Mesothelial cell of epicardium (in vitro differentiated cells): ENCODE measurements at regions not wholly inside any gene's neighbourhood (a gene's known extent, or its start where the extent isn't known, plus 50 kb on each side); places are given as distances from the start of the nearest gene placed in this dataset. TPM values are rescaled to one million over a fixed set of nuclear protein-coding genes. Genes with fewer than 3 reads are reported as not detected.
"Not testable (repeated sequence)": the region's sequence is repeated elsewhere in the genome, so short reads cannot be mapped to it uniquely, and the experiment has no call there.

Experiments
- DNase-seq, 2 experiments: peaks; one replicate each; pipeline ENCODE4 v3.0.0; 2021; ENCODE audit warnings: low spot score in 2 of 2; ENCODE audit not compliant: unreplicated experiment in 2 of 2
- H3K27ac Mint-ChIP-seq: 2 replicates; pipeline ENCODE4 v1.8.0; 2021; ENCODE audit warnings: mixed read lengths
- H3K27me3 Mint-ChIP-seq: 2 replicates; pipeline ENCODE4 v1.8.0; 2021; ENCODE audit warnings: low read depth, mixed read lengths
- H3K36me3 Mint-ChIP-seq: 2 replicates; pipeline ENCODE4 v1.8.0; 2021; ENCODE audit warnings: mixed read lengths
- H3K4me1 Mint-ChIP-seq: 2 replicates; pipeline ENCODE4 v1.8.0; 2021; ENCODE audit warnings: mixed read lengths
- H3K4me3 Mint-ChIP-seq: 2 replicates; pipeline ENCODE4 v1.8.0; 2021; ENCODE audit warnings: mild to moderate bottlenecking, moderate library complexity, mixed read lengths
- H3K9me3 Mint-ChIP-seq: 2 replicates; pipeline ENCODE4 v1.8.0; 2021; ENCODE audit warnings: mixed read lengths
- microRNA-seq: library from miRNA; unstranded; fragments of <30 nt; microRNA quantifications from one replicate; pipeline ENCODE4 v1.2.0, GENCODE V29; 2021; ENCODE audit warnings: inconsistent platforms, mixed read lengths
- TF ChIP-seq, protein P1 (sequence below): fragments of 200-600 bp; sonication (generic); IDR thresholded peaks from one replicate; pipeline ENCODE4 v1.5.0; 2021; ENCODE audit warnings: antibody characterized with exemption; ENCODE audit not compliant: unreplicated experiment

GRCh38 chr17:64718816-64719215, 56.7 kb upstream of the SMURF2 start:
- H3K4me1 Mint-ChIP-seq, DNase-seq, H3K4me3 Mint-ChIP-seq, H3K27me3 Mint-ChIP-seq, H3K36me3 Mint-ChIP-seq, H3K9me3 Mint-ChIP-seq, H3K27ac Mint-ChIP-seq: not testable (repeated sequence)

GRCh38 chr17:64718058-64718457, 56.0 kb upstream of the SMURF2 start:
- Mint-ChIP-seq H3K27ac (no peak overlapping the region), H3K4me1 (peaks cover 4% of the 10 kb centered on the region)
- TF ChIP-seq, protein P1, sequence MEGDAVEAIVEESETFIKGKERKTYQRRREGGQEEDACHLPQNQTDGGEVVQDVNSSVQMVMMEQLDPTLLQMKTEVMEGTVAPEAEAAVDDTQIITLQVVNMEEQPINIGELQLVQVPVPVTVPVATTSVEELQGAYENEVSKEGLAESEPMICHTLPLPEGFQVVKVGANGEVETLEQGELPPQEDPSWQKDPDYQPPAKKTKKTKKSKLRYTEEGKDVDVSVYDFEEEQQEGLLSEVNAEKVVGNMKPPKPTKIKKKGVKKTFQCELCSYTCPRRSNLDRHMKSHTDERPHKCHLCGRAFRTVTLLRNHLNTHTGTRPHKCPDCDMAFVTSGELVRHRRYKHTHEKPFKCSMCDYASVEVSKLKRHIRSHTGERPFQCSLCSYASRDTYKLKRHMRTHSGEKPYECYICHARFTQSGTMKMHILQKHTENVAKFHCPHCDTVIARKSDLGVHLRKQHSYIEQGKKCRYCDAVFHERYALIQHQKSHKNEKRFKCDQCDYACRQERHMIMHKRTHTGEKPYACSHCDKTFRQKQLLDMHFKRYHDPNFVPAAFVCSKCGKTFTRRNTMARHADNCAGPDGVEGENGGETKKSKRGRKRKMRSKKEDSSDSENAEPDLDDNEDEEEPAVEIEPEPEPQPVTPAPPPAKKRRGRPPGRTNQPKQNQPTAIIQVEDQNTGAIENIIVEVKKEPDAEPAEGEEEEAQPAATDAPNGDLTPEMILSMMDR: no peak

DNA sequence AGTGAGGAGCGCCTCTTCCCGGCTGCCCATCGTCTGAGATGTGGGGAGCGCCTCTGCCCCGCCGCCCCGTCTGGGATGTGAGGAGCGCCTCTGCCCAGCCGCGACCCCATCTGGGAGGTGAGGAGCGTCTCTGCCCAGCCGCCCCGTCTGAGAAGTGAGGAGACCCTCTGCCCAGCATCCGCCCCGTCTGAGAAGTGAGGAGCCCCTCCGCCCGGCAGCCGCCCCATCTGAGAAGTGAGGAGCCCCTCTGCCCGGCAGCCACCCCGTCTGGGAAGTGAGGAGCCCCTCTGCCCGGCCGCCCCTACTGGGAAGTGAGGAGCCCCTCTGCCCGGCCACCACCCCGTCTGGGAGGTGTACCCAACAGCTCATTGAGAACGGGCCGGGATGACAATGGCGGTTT, 54.4 kb upstream of the SMURF2 start:
- H3K4me3 Mint-ChIP-seq, H3K9me3 Mint-ChIP-seq, H3K4me1 Mint-ChIP-seq, DNase-seq, H3K27ac Mint-ChIP-seq, H3K27me3 Mint-ChIP-seq, H3K36me3 Mint-ChIP-seq: not testable (repeated sequence)

More at GRCh38 chr17:64718058-64718457, 56.0 kb upstream of the SMURF2 start:
- DNase-seq: no peak
- Mint-ChIP-seq H3K27me3 (no peaks in the 10 kb centered on the region), H3K4me3 (no peak overlapping the region), H3K36me3 (no peaks in the 10 kb centered on the region), H3K9me3 (no peaks in the 10 kb centered on the region)

DNA sequence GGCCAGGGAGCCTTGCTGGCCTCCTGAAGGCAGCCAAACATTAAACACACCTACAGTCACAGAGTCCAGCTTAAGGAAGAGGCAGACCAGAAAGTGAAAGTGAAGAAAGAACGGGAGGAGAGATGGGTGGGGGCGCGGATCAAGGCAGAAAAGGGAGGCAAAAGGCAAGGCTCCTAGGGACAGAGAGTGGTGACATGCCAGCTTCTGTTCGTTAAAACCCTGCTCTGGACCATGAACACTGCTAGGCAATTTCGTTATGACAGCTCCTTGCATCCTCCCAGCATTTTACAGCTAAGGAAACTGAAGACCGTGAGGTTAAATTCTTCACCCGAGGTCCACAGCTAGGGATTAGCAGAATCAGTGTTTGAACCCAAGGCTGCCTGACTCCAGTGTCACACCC, 51.7 kb upstream of the SMURF2 start:
- not testable (repeated sequence) for H3K27ac Mint-ChIP-seq, DNase-seq, H3K27me3 Mint-ChIP-seq, H3K9me3 Mint-ChIP-seq, H3K36me3 Mint-ChIP-seq, H3K4me3 Mint-ChIP-seq
- peaks cover 16% of the 10 kb centered on the region for H3K4me1 Mint-ChIP-seq

DNA sequence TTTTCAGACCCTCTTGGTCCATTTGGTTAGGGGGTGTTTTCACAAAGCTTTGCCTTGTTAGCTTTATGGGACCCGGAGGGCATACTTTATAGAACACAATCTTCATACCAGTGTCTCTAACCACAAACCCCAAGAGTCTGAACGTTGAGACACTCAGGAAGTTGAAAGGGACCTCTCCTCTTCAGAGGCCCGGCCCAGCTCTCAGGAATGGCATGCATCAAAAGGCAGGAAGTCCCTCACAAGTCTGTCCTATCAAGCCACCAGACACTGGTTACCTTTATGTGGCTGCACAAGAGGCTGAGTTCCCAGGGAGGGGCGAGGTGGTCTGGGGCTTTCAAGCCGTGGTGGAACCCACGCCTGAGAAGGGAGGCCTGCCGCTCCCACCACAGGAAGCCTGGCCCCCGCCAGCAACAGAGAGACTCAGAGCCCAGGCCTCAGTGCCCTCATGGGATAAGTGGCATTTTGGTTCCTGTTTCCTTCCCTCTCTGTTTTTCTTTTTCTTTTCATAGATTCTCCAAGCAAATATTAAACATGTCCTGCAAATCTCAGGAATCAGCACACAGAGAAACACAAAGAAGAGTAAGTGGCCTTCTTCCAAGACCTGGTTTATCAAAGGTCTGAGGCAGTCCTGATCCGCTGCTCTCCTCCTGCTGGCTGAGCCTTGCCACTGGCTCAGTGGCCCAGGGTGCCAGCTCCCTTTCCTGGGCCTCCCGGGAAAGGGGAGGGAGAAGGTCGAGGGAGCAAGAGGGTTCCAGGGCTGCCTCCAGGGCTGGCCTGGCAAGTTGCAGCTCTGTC, 50.6 kb upstream of the SMURF2 start:
- H3K9me3 Mint-ChIP-seq, H3K4me3 Mint-ChIP-seq, H3K27me3 Mint-ChIP-seq, DNase-seq, H3K36me3 Mint-ChIP-seq: not testable (repeated sequence)
- Mint-ChIP-seq H3K4me1 (peaks cover 22% of the 10 kb centered on the region), H3K27ac (peak overlapping the region; percentile 34)

Small RNA genes in the stretch of these regions (microRNA-seq; reads per million reads assigned to microRNA genes)
- not detected for gene MIR6080
